Left lung (tissue), 4 donors: ENCODE measurements at regions not wholly inside any gene's neighbourhood (a gene's known extent, or its start where the extent isn't known, plus 50 kb on each side); places are given as distances from the start of the nearest gene placed in this dataset.

ENCODE experiments used
- ATAC-seq: fragments of 200-7000 bp; cut with Tn5 transposase; one replicate; pipeline ENCODE4 v1.9.1; 2020; ENCODE audit warnings: moderate library complexity
- DNase-seq, 4 donors: peaks; one replicate each; pipeline ENCODE4 v3.0.0-alpha.2; 2013 to 2020
- H3K27ac ChIP-seq, 2 donors: fragments of 200-600 bp; sonication (generic) in 1 of 2; one replicate each; pipeline versions ENCODE4 v1.5.0 to v1.8.0; 2020 to 2021
- H3K27me3 ChIP-seq, 2 donors: fragments of 200-600 bp; sonication (generic) in 1 of 2; one replicate each; pipeline versions ENCODE4 v1.5.0 to v1.8.0; 2020 to 2021
- H3K36me3 ChIP-seq, 2 donors: fragments of 200-600 bp; sonication (generic) in 1 of 2; one replicate each; pipeline versions ENCODE4 v1.5.0 to v1.8.0; 2020 to 2021
- H3K4me1 ChIP-seq, 2 donors: fragments of 200-600 bp; one replicate each; pipeline ENCODE4 v1.8.0; 2021
- H3K4me3 ChIP-seq, 2 donors: fragments of 200-600 bp; sonication (generic) in 1 of 2; one replicate each; pipeline versions ENCODE4 v1.5.0 to v1.8.0; 2020 to 2021; ENCODE audit warnings: mild to moderate bottlenecking in 1 of 2
- H3K9me3 ChIP-seq, 2 donors: fragments of 200-600 bp; sonication (generic) in 1 of 2; one replicate each; pipeline versions ENCODE4 v1.5.0 to v1.8.0; 2020 to 2021
- CTCF ChIP-seq, 2 donors: fragments of 200-600 bp; sonication (generic) in 1 of 2; IDR thresholded peaks; one replicate each; pipeline versions ENCODE4 v1.5.0 to v1.8.0; 2021; ENCODE audit warnings: antibody characterized with exemption in 2 of 2
- intact Hi-C, 2 donors: fragments of 100-400 bp; cut with DNase I; formaldehyde crosslinking; loops; one replicate each; pipeline versions ENCODE4 v1.11.2 to v1.14.2; 2022
- donor health status: DM: no; HTN: yes; CAD: no.
- donor health status: DM: no; HTN: no; CAD: no.

GRCh38 chr2:120528693-120529076 is 182.7 kb downstream of the INHBB start:
- ATAC-seq: no peak
- H3K4me3 ChIP-seq: no peak overlapping the region
- intact Hi-C loops: no loop called here
- DNase-seq: no peak
- no peak overlapping the region for H3K27ac ChIP-seq
- peaks cover 0 to 12% of the 10 kb centered on the region in 2 donors for H3K27me3 ChIP-seq
- peaks cover 0 to 3% of the 10 kb centered on the region in 2 donors for H3K9me3 ChIP-seq
- H3K4me1 ChIP-seq: no peaks in the 10 kb centered on the region
- TF ChIP-seq CTCF (IDR thresholded peaks at IDR 0.05): no peak
- no peaks in the 10 kb centered on the region for H3K36me3 ChIP-seq

- intact Hi-C loops: no loop called here
- DNase-seq (no peak), ATAC-seq (no peak)
- no peak overlapping the region for H3K27ac ChIP-seq
- no peak overlapping the region for H3K4me3 ChIP-seq
- peaks cover 0 to 4% of the 10 kb centered on the region in 2 donors for H3K27me3 ChIP-seq
- no peaks in the 10 kb centered on the region for H3K4me1 ChIP-seq
- peaks cover 0 to 3% of the 10 kb centered on the region in 2 donors for H3K9me3 ChIP-seq
- no peaks in the 10 kb centered on the region for H3K36me3 ChIP-seq
- TF ChIP-seq CTCF (IDR thresholded peaks at IDR 0.05): no peak
These were observed 184.8 kb downstream of the INHBB start for GRCh38 chr2:120530781-120531180.

- H3K4me1 ChIP-seq: no peaks in the 10 kb centered on the region
- peak; percentile 21 for ATAC-seq
- intact Hi-C loops: no loop called here
These were observed 185.4 kb downstream of the INHBB start for GRCh38 chr2:120531365-120531764.

GRCh38 chr2:120531863-120532600 is 186.1 kb downstream of the INHBB start:
- Histone ChIP-seq H3K27ac (no peak overlapping the region), H3K36me3 (no peaks in the 10 kb centered on the region), H3K27me3 (peaks cover 0 to 4% of the 10 kb centered on the region in 2 donors), H3K9me3 (peaks cover 0 to 3% of the 10 kb centered on the region in 2 donors), H3K4me3 (no peak overlapping the region), H3K4me1 (no peaks in the 10 kb centered on the region)
- TF ChIP-seq CTCF (IDR thresholded peaks at IDR 0.05): no peak
- intact Hi-C loops: no loop called here
- no peak for DNase-seq
- ATAC-seq: no peak

More at GRCh38 chr2:120531365-120531764, 185.4 kb downstream of the INHBB start:
- no peak for TF ChIP-seq CTCF (IDR thresholded peaks at IDR 0.05)
- Histone ChIP-seq H3K9me3 (peaks cover 0 to 3% of the 10 kb centered on the region in 2 donors), H3K27ac (no peak overlapping the region), H3K27me3 (peaks cover 0 to 4% of the 10 kb centered on the region in 2 donors), H3K4me3 (no peak overlapping the region), H3K36me3 (no peaks in the 10 kb centered on the region)
- no peak for DNase-seq

- ATAC-seq: no peak
- no peak for TF ChIP-seq CTCF (IDR thresholded peaks at IDR 0.05)
- no peaks in the 10 kb centered on the region for H3K36me3 ChIP-seq
- intact Hi-C loops: no loop called here
- no peaks in the 10 kb centered on the region for H3K4me1 ChIP-seq
- peaks cover 0 to 3% of the 10 kb centered on the region in 2 donors for H3K9me3 ChIP-seq
- no peak overlapping the region for H3K27ac ChIP-seq
- H3K27me3 ChIP-seq: no peaks in the 10 kb centered on the region
- DNase-seq: no peak
- H3K4me3 ChIP-seq: no peak overlapping the region
These were observed 187.7 kb downstream of the INHBB start for GRCh38 chr2:120533625-120534024.
